Heart left ventricle (tissue), 16 donors: ENCODE measurements at regions not wholly inside any gene's neighbourhood (a gene's known extent, or its start where the extent isn't known, plus 50 kb on each side); places are given as distances from the start of the nearest gene placed in this dataset.

Experiments used
- ATAC-seq, 4 donors: fragments of 200-7000 bp; cut with Tn5 transposase; one replicate each; pipeline ENCODE4 v1.9.1; 2020 to 2022; ENCODE audit warnings: moderate library complexity in 4 of 4, mild to moderate bottlenecking in 3 of 4, moderate number of reproducible peaks in 1 of 4
- DNase-seq, 5 donors: peaks; one replicate each; pipeline ENCODE4 v3.0.0-alpha.2; 2020
- H3K27ac ChIP-seq, 12 donors: fragments of 200-600 bp; sonication (generic) in 4 of 12; one replicate each; pipeline versions ENCODE4 v1.5.0 to v1.8.0; 2016 to 2022; ENCODE audit warnings: mild to moderate bottlenecking in 2 of 12
- H3K27me3 ChIP-seq, 9 donors: fragments of 200-600 bp; sonication (generic) in 2 of 9; one replicate each; pipeline versions ENCODE4 v1.5.1 to v1.8.0; 2016 to 2022; ENCODE audit warnings: mild to moderate bottlenecking in 3 of 9
- H3K36me3 ChIP-seq, 9 donors: fragments of 200-600 bp; sonication (generic) in 2 of 9; one replicate each; pipeline versions ENCODE4 v1.5.0 to v1.8.0; 2018 to 2022; ENCODE audit warnings: mild to moderate bottlenecking in 2 of 9
- H3K4me1 ChIP-seq, 12 donors: fragments of 200-600 bp; sonication (generic) in 4 of 12; one replicate each; pipeline versions ENCODE4 v1.5.0 to v1.8.0; 2016 to 2022; ENCODE audit warnings: mild to moderate bottlenecking in 3 of 12
- H3K4me3 ChIP-seq, 12 donors: fragments of 200-600 bp; sonication (generic) in 4 of 12; one replicate each; pipeline versions ENCODE4 v1.5.0 to v1.8.0; 2017 to 2022; ENCODE audit warnings: mild to moderate bottlenecking in 9 of 12, moderate library complexity in 4 of 12
- H3K9me3 ChIP-seq, 12 donors: fragments of 200-600 bp; sonication (generic) in 4 of 12; one replicate each; pipeline versions ENCODE4 v1.5.0 to v1.8.0; 2016 to 2022; ENCODE audit warnings: mild to moderate bottlenecking in 1 of 12
- CTCF ChIP-seq, 12 donors: fragments of 200-600 bp; sonication (generic) in 4 of 12; IDR thresholded peaks; one replicate each; pipeline versions ENCODE4 v1.5.0 to v1.8.0; 2018 to 2022; ENCODE audit warnings: antibody characterized with exemption in 12 of 12, mild to moderate bottlenecking in 5 of 12
- POLR2A ChIP-seq, 2 donors: fragments of 450-650 bp; IDR thresholded peaks; one replicate each; pipeline ENCODE4 v1.6.1; 2017; ENCODE audit warnings: antibody characterized with exemption in 2 of 2, mild to moderate bottlenecking in 2 of 2, moderate library complexity in 2 of 2
- WGBS, 4 donors: extraction: QIAGEN DNeasy Blood & Tissue Kit in 2 of 4; methylation state at CpG; one replicate each; pipeline versions ENCODE4 v1.1.5 to v1.1.7; 2013 to 2018; 5-methylcytosine and 5-hydroxymethylcytosine counted together
- intact Hi-C, 10 donors: fragments of 100-400 bp; cut with DNase I; formaldehyde crosslinking; loops; one replicate each; pipeline versions ENCODE4 v1.11.1 to v1.14.2; 2022
- donor health status: ischemic (EF 13 %, LVEDD 7.1; RV severe dilation, severe dysfunction).
- donor health status: healthy with polysubstance abuse.
- donor health status: DM: no; HTN: yes; CAD: no.
- donor health status: DM: no; HTN: no; CAD: no.
- donor health status: ischemic (EF 25% LVEDD 6.9; RV normal size, moderate dysfunction).
- donor health status: ischemic (EF 25% LVEDD 5.7; RV mildly dilated, moderate dysfunction).
- donor health status: healthy.
- donor health status: DM: yes; HTN: yes; CAD: no.
- donor health status: ischemic (EF 35%, LVEDD 5.7; RV mildly dilated, moderate dysfunction).
- donor health status: nonischemic (EF 11% LVEDD 7.7; RV severe dilation, severe dysfunction).
- donor health status: DM: yes; HTN: yes; CAD: no.
- donor health status: PGD.
- donor health status: ischemic (EF 29% LVEDD 5.4; RV normal size, mild dysfunction).
- donor health status: nonischemic (EF 23%, LVEDD 6.1; RV moderate dilation, normal function).

GRCh38 chr13:95492044-95492801 is 60.3 kb upstream of the CLDN10 start:
- Histone ChIP-seq H3K4me1 (peaks cover 0 to 2% (median 0%) of the 10 kb centered on the region in 12 donors), H3K27ac (no peak overlapping the region), H3K4me3 (no peak overlapping the region), H3K27me3 (no peaks in the 10 kb centered on the region), H3K9me3 (peaks cover 0 to 24% (median 4%) of the 10 kb centered on the region in 12 donors), H3K36me3 (no peaks in the 10 kb centered on the region)
- WGBS, 4 donors = 56 to 64% (median 60%) methylated on average over 6 to 8 of the region's 8 CpGs
- intact Hi-C loops = loop anchor here in 5 of 10 donors (5.0 to 10.0 kb wide), 7 partner anchors 113 to 343 kb away; no protein-coding TSS in a partner anchor
- DNase-seq (no peak), ATAC-seq (no peak)
- no peak for TF ChIP-seq POLR2A (IDR thresholded peaks at IDR 0.05)
- TF ChIP-seq CTCF (IDR thresholded peaks at IDR 0.05) = no peak

- TF ChIP-seq CTCF (IDR thresholded peaks at IDR 0.05) (peak; percentile 45 to 79 (median 66)), POLR2A (IDR thresholded peaks at IDR 0.05) (no peak)
- Histone ChIP-seq H3K27me3 (no peaks in the 10 kb centered on the region), H3K9me3 (peaks cover 0 to 24% (median 4%) of the 10 kb centered on the region in 12 donors), H3K4me1 (peaks cover 0 to 10% (median 3%) of the 10 kb centered on the region in 12 donors), H3K27ac (no peak overlapping the region), H3K4me3 (no peak overlapping the region), H3K36me3 (no peaks in the 10 kb centered on the region)
- DNase-seq (no peak), ATAC-seq (peak in 1 of 4 donors; percentile 45)
- intact Hi-C loops = loop anchor here in 5 of 10 donors (5.0 to 10.0 kb wide), 7 partner anchors 111 to 341 kb away; no protein-coding TSS in a partner anchor
- 50 to 52% (median 51%) methylated on average over 7 of the region's 7 CpGs for whole genome bisulfite sequencing, 4 donors
Observed at GRCh38 chr13:95494082-95494681, 58.3 kb upstream of the CLDN10 start.

- no peaks in the 10 kb centered on the region for H3K36me3 ChIP-seq
- intact Hi-C loops = loop anchor here in 3 of 10 donors (10.0 kb wide), 5 partner anchors 108 to 338 kb away; no protein-coding TSS in a partner anchor
- H3K9me3 ChIP-seq = peaks cover 0 to 14% (median 2%) of the 10 kb centered on the region in 12 donors
- H3K4me1 ChIP-seq = peaks cover 0 to 10% (median 3%) of the 10 kb centered on the region in 12 donors
- ATAC-seq = no peak
- H3K27me3 ChIP-seq = no peaks in the 10 kb centered on the region
- no peak overlapping the region for H3K4me3 ChIP-seq
- no peak for TF ChIP-seq CTCF (IDR thresholded peaks at IDR 0.05)
- TF ChIP-seq POLR2A (IDR thresholded peaks at IDR 0.05) = no peak
- WGBS, 4 donors = 64 to 94% (median 90%) methylated on average over 4 of the region's 4 CpGs
- DNase-seq = no peak
- no peak overlapping the region for H3K27ac ChIP-seq
Observed at GRCh38 chr13:95496485-95496884, 56.0 kb upstream of the CLDN10 start.

- Histone ChIP-seq H3K36me3 (no peaks in the 10 kb centered on the region), H3K4me1 (peaks cover 0 to 10% (median 3%) of the 10 kb centered on the region in 12 donors), H3K27me3 (no peaks in the 10 kb centered on the region), H3K4me3 (no peak overlapping the region), H3K9me3 (peaks cover 0 to 18% (median 2%) of the 10 kb centered on the region in 12 donors), H3K27ac (peak overlapping the region in 2 of 12 donors; percentile 5 to 44)
- intact Hi-C loops = loop anchor here in 3 of 10 donors (10.0 kb wide), 5 partner anchors 107 to 337 kb away; no protein-coding TSS in a partner anchor
- WGBS, 4 donors = 17 to 27% (median 24%) methylated on average over 3 of the region's 3 CpGs
- no peak for TF ChIP-seq POLR2A (IDR thresholded peaks at IDR 0.05)
- TF ChIP-seq CTCF (IDR thresholded peaks at IDR 0.05) = no peak
- DNase-seq = peak; percentile 42 to 82 (median 68)
- peak; percentile 92 to 99 (median 98) for ATAC-seq
Observed at GRCh38 chr13:95497381-95497807, 55.1 kb upstream of the CLDN10 start.
